SK-N-SH (cell line): ENCODE measurements at regions not wholly inside any gene's neighbourhood (a gene's known extent, or its start where the extent isn't known, plus 50 kb on each side); places are given as distances from the start of the nearest gene placed in this dataset.

ENCODE experiments used
- CTCF ChIA-PET: fragments of 300-600, 350-600 bp; formaldehyde crosslinking; extraction: SDS; loops from one replicate; lab custom pipeline; 2021; lab: Yijun Ruan, JAX
- POLR2A ChIA-PET: fragments of 350-600 bp; sonication (Branson Sonifier 250); formaldehyde crosslinking; extraction: SDS; loops from one replicate; lab custom pipeline; 2020; ENCODE audit warnings: antibody characterized with exemption, inconsistent platforms; lab: Yijun Ruan, JAX
- DNase-seq: peaks from one replicate; pipeline ENCODE4 v3.0.0; 2012
- H2AFZ ChIP-seq: fragments of 200-600 bp; sonication (generic); 2 replicates; pipeline ENCODE4 v1.8.1; 2016; ENCODE audit warnings: antibody characterized with exemption, mild to moderate bottlenecking, low read depth
- H3F3A ChIP-seq: fragments of 200-600 bp; sonication (generic); replicated peaks from 2 replicates; pipeline ENCODE3; 2016; ENCODE audit warnings: antibody characterized with exemption, mild to moderate bottlenecking; ENCODE audit not compliant: insufficient read depth
- H3K27ac ChIP-seq, 2 experiments: fragments of 200-500 bp in 1 of 2; fragments of 200-600 bp in 1 of 2; sonication (Bioruptor generic) in 1 of 2; sonication (generic), shearing (Covaris generic) in 1 of 2; 2 replicates each; pipeline versions ENCODE4 v1.5.1 to v1.6.1; 2014 to 2016; ENCODE audit warnings: low read depth in 2 of 2, inconsistent platforms in 1 of 2, low read length in 1 of 2, mild to moderate bottlenecking in 1 of 2, mixed read lengths in 1 of 2
- H3K27me3 ChIP-seq: fragments of 200-600 bp; sonication (generic), shearing (Covaris generic); 2 replicates; pipeline ENCODE4 v1.6.1; 2016; ENCODE audit warnings: mixed run types; ENCODE audit not compliant: insufficient read depth
- H3K36me3 ChIP-seq, 2 experiments: fragments of 200-500 bp in 1 of 2; fragments of 200-600 bp in 1 of 2; sonication (Bioruptor generic) in 1 of 2; sonication (generic) in 1 of 2; replicated peaks in 1 of 2; 2 replicates each; pipeline versions ENCODE3 to v1.5.1; 2014 to 2016; ENCODE audit warnings: low read length in 1 of 2, mild to moderate bottlenecking in 1 of 2; ENCODE audit not compliant: insufficient read depth in 2 of 2, control insufficient read depth in 1 of 2
- H3K4me1 ChIP-seq, 2 experiments: fragments of 200-500 bp in 1 of 2; fragments of 200-600 bp in 1 of 2; sonication (Bioruptor generic) in 1 of 2; sonication (generic), shearing (Covaris generic) in 1 of 2; 2 replicates each; pipeline versions ENCODE4 v1.5.1 to v1.6.1; 2014 to 2016; ENCODE audit warnings: low read depth in 1 of 2, low read length in 1 of 2, mixed run types in 1 of 2; ENCODE audit not compliant: insufficient read depth in 2 of 2, control insufficient read depth in 1 of 2
- H3K4me2 ChIP-seq: fragments of 200-600 bp; sonication (generic), shearing (Covaris generic); 2 replicates; pipeline ENCODE4 v1.6.1; 2017; ENCODE audit warnings: mixed run types
- H3K4me3 ChIP-seq, 2 experiments: fragments of 200-500 bp in 1 of 2; fragments of 200-600 bp in 1 of 2; sonication (Bioruptor generic) in 1 of 2; sonication (generic), shearing (Covaris generic) in 1 of 2; 2 replicates each; pipeline versions ENCODE4 v1.5.1 to v1.8.1; 2014 to 2016; ENCODE audit warnings: low read depth in 2 of 2, inconsistent platforms in 1 of 2, low read length in 1 of 2, mild to moderate bottlenecking in 1 of 2, mixed read lengths in 1 of 2, moderate library complexity in 1 of 2
- H3K79me2 ChIP-seq: fragments of 200-600 bp; sonication (generic); 2 replicates; pipeline ENCODE4 v1.8.1; 2017; ENCODE audit warnings: mild to moderate bottlenecking; ENCODE audit not compliant: insufficient read depth
- H3K9ac ChIP-seq: fragments of 200-600 bp; sonication (generic); 2 replicates; pipeline ENCODE4 v1.6.1; 2017; ENCODE audit warnings: mixed run types
- H3K9me2 ChIP-seq: fragments of 200-600 bp; sonication (generic); 2 replicates; pipeline ENCODE4 v1.6.1; 2017; ENCODE audit warnings: mixed run types
- H3K9me3 ChIP-seq: fragments of 200-600 bp; sonication (generic); 2 replicates; pipeline ENCODE4 v1.6.1; 2017; ENCODE audit warnings: mixed run types, mild to moderate bottlenecking, moderate library complexity
- H4K20me1 ChIP-seq: fragments of 200-600 bp; sonication (generic); 2 replicates; pipeline ENCODE4 v1.6.1; 2017; ENCODE audit warnings: mild to moderate bottlenecking, mixed run types; ENCODE audit not compliant: insufficient read depth
- CHD2 ChIP-seq: fragments of 150-350 bp; IDR thresholded peaks from 2 replicates; pipeline ENCODE4 v1.6.1; 2018; ENCODE audit warnings: low read length; ENCODE audit not compliant: partially characterized antibody
- EP300 ChIP-seq, 2 experiments: IDR thresholded peaks; 2 replicates each; pipeline versions ENCODE4 v1.4.0 to v1.6.1; 2012; ENCODE audit warnings: borderline replicate concordance in 1 of 2, low read depth in 1 of 2, low read length in 1 of 2
- FOXJ3 ChIP-seq: sonication (generic); formaldehyde crosslinking; IDR thresholded peaks from 2 replicates; pipeline ENCODE4 v1.5.1; 2020; ENCODE audit warnings: mild to moderate bottlenecking, missing genetic modification reagents
- GABPA ChIP-seq: IDR thresholded peaks from 2 replicates; pipeline ENCODE4 v1.4.0; 2012; ENCODE audit warnings: low read depth, mild to moderate bottlenecking
- JUND ChIP-seq: IDR thresholded peaks from 2 replicates; pipeline ENCODE4 v1.4.0; 2012
- NFIC ChIP-seq: IDR thresholded peaks from 2 replicates; pipeline ENCODE4 v1.4.0; 2012; ENCODE audit warnings: borderline replicate concordance
- POLR2AphosphoS5 ChIP-seq: IDR thresholded peaks from 2 replicates; pipeline ENCODE4 v1.6.1; 2012; ENCODE audit warnings: low read depth, low read length
- RAD21 ChIP-seq: IDR thresholded peaks from 2 replicates; pipeline ENCODE4 v1.6.1; 2012; ENCODE audit warnings: mild to moderate bottlenecking, low read length
- RFX5 ChIP-seq: IDR thresholded peaks from 2 replicates; pipeline ENCODE4 v1.6.1; 2012; ENCODE audit warnings: mild to moderate bottlenecking, improper control_type of control experiment, low read length
- SIN3A ChIP-seq: IDR thresholded peaks from 2 replicates; pipeline ENCODE4 v1.6.1; 2012; ENCODE audit warnings: low read depth, mild to moderate bottlenecking, low read length, moderate library complexity, borderline replicate concordance
- SMC3 ChIP-seq: IDR thresholded peaks from 2 replicates; pipeline ENCODE4 v1.6.1; 2012; ENCODE audit warnings: low read depth, low read length, improper control_type of control experiment
- TAF1 ChIP-seq: IDR thresholded peaks from 2 replicates; pipeline ENCODE4 v1.6.1; 2012; ENCODE audit warnings: low read depth, mild to moderate bottlenecking, low read length, moderate library complexity, borderline replicate concordance
- TEAD4 ChIP-seq: IDR thresholded peaks from 2 replicates; pipeline ENCODE4 v1.4.0; 2012; ENCODE audit warnings: mild to moderate bottlenecking, borderline replicate concordance; ENCODE audit not compliant: insufficient read depth
- YY1 ChIP-seq: IDR thresholded peaks from 2 replicates; pipeline ENCODE4 v1.4.0; 2012; ENCODE audit warnings: low read depth, mild to moderate bottlenecking
- WGBS: methylation state at CpG from one replicate; pipeline ENCODE4 v1.1.6; 2017; ENCODE audit warnings: low lambda C conversion rate; 5-methylcytosine and 5-hydroxymethylcytosine counted together
- TF ChIP-seq, protein P1 (sequence below): IDR thresholded peaks from 2 replicates; pipeline ENCODE4 v1.4.0; 2012; ENCODE audit warnings: low read depth
- TF ChIP-seq, protein P2 (sequence below): IDR thresholded peaks from 2 replicates; pipeline ENCODE4 v1.4.0; 2012; ENCODE audit warnings: low read depth, borderline replicate concordance
- TF ChIP-seq, protein P3 (sequence below): fragments of 150-350 bp; IDR thresholded peaks from 2 replicates; pipeline ENCODE4 v1.6.1; 2017; ENCODE audit warnings: antibody characterized with exemption, low read length, low read depth, borderline replicate concordance
- TF ChIP-seq, protein P4 (sequence below): fragments of 200-600 bp; sonication (generic); IDR thresholded peaks from 2 replicates; pipeline ENCODE4 v1.6.1; 2017; ENCODE audit warnings: antibody characterized with exemption, mild to moderate bottlenecking, moderate library complexity
- TF ChIP-seq, protein P5 (sequence below): IDR thresholded peaks from 2 replicates; pipeline ENCODE4; 2012
- TF ChIP-seq, protein P6 (sequence below): IDR thresholded peaks from 2 replicates; pipeline ENCODE4 v1.6.1; 2012; ENCODE audit warnings: mild to moderate bottlenecking, low read depth, low read length, moderate library complexity

DNA sequence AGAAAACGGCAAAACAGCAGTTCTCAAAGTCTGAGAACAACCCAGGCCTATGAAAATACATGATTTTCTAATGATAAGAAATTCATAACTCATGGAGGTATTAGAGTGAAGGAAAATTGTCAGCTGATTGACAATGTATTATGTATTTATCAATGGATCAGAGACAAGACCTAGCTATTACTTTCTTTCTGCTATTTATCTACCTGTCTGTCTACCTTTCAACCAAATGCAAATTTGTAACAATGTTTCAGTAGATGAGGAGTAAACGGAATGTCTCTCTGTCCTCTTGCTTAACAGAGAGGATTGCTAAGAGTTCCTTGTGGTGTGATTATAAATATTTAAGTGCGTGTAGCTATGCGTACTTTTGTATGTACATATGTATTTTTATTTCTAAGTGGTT, 568.7 kb upstream of the RGS18 start (continued):
- TF ChIP-seq POLR2AphosphoS5: no peak
- TF ChIP-seq JUND: no peak
- TF ChIP-seq, all 33 proteins: peak for 0

DNA sequence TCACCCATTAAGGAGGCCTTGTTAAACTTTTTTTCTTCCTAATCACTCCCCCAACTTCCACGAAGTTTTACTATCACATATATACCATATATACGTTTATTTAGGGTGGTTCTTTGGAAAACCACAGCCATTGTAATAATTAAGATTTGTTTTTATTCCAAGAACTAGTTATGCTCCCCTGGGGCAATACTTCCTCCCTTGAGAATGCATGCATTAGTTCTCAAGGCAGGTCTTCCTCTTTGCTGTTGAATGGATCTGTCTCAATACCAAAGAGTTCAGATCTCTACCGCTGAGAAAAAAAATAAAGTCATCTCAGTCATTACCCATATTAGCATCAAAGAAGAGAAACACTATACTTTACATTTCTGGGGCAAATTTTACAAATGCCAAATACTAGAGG, 567.7 kb upstream of the RGS18 start:
- Histone ChIP-seq H2AFZ (no peak overlapping the region), H3K27me3 (no peaks in the 10 kb centered on the region), H3K79me2 (no peaks in the 10 kb centered on the region), H3K9me2 (no peaks in the 10 kb centered on the region), H3K4me1 (no peaks in the 10 kb centered on the region), H3K27ac (no peak overlapping the region), H4K20me1 (no peaks in the 10 kb centered on the region), H3K4me2 (no peak overlapping the region), H3K4me3 (no peak overlapping the region), H3K36me3 (no peaks in the 10 kb centered on the region), H3K9ac (no peak overlapping the region)
- 3% methylated on average over 3 of the region's 3 CpGs for WGBS
- no peak for DNase-seq
- TF ChIP-seq TEAD4 (no peak), GABPA (no peak), POLR2AphosphoS5 (no peak), SIN3A (no peak), NFIC (no peak), YY1 (no peak), CHD2 (no peak), SMC3 (no peak), FOXJ3 (CRISPR knock-in tag) (no peak), EP300 (IDR thresholded peaks at IDR 0.05; ENCODE audit: borderline replicate concordance in 1 of 2, low read depth in 1 of 2, low read length in 1 of 2) (no peak), TAF1 (no peak), RFX5 (no peak), RAD21 (no peak)
- TF ChIP-seq, protein P1, sequence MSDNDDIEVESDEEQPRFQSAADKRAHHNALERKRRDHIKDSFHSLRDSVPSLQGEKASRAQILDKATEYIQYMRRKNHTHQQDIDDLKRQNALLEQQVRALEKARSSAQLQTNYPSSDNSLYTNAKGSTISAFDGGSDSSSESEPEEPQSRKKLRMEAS: no peak
- TF ChIP-seq, protein P2, sequence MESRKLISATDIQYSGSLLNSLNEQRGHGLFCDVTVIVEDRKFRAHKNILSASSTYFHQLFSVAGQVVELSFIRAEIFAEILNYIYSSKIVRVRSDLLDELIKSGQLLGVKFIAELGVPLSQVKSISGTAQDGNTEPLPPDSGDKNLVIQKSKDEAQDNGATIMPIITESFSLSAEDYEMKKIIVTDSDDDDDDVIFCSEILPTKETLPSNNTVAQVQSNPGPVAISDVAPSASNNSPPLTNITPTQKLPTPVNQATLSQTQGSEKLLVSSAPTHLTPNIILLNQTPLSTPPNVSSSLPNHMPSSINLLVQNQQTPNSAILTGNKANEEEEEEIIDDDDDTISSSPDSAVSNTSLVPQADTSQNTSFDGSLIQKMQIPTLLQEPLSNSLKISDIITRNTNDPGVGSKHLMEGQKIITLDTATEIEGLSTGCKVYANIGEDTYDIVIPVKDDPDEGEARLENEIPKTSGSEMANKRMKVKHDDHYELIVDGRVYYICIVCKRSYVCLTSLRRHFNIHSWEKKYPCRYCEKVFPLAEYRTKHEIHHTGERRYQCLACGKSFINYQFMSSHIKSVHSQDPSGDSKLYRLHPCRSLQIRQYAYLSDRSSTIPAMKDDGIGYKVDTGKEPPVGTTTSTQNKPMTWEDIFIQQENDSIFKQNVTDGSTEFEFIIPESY: no peak
- TF ChIP-seq, protein P3, sequence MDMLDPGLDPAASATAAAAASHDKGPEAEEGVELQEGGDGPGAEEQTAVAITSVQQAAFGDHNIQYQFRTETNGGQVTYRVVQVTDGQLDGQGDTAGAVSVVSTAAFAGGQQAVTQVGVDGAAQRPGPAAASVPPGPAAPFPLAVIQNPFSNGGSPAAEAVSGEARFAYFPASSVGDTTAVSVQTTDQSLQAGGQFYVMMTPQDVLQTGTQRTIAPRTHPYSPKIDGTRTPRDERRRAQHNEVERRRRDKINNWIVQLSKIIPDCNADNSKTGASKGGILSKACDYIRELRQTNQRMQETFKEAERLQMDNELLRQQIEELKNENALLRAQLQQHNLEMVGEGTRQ: no peak
- TF ChIP-seq, protein P4, sequence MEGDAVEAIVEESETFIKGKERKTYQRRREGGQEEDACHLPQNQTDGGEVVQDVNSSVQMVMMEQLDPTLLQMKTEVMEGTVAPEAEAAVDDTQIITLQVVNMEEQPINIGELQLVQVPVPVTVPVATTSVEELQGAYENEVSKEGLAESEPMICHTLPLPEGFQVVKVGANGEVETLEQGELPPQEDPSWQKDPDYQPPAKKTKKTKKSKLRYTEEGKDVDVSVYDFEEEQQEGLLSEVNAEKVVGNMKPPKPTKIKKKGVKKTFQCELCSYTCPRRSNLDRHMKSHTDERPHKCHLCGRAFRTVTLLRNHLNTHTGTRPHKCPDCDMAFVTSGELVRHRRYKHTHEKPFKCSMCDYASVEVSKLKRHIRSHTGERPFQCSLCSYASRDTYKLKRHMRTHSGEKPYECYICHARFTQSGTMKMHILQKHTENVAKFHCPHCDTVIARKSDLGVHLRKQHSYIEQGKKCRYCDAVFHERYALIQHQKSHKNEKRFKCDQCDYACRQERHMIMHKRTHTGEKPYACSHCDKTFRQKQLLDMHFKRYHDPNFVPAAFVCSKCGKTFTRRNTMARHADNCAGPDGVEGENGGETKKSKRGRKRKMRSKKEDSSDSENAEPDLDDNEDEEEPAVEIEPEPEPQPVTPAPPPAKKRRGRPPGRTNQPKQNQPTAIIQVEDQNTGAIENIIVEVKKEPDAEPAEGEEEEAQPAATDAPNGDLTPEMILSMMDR: no peak
- TF ChIP-seq, protein P5, sequence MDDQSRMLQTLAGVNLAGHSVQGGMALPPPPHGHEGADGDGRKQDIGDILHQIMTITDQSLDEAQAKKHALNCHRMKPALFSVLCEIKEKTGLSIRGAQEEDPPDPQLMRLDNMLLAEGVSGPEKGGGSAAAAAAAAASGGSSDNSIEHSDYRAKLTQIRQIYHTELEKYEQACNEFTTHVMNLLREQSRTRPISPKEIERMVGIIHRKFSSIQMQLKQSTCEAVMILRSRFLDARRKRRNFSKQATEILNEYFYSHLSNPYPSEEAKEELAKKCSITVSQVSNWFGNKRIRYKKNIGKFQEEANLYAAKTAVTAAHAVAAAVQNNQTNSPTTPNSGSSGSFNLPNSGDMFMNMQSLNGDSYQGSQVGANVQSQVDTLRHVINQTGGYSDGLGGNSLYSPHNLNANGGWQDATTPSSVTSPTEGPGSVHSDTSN: no peak
- TF ChIP-seq, protein P6, sequence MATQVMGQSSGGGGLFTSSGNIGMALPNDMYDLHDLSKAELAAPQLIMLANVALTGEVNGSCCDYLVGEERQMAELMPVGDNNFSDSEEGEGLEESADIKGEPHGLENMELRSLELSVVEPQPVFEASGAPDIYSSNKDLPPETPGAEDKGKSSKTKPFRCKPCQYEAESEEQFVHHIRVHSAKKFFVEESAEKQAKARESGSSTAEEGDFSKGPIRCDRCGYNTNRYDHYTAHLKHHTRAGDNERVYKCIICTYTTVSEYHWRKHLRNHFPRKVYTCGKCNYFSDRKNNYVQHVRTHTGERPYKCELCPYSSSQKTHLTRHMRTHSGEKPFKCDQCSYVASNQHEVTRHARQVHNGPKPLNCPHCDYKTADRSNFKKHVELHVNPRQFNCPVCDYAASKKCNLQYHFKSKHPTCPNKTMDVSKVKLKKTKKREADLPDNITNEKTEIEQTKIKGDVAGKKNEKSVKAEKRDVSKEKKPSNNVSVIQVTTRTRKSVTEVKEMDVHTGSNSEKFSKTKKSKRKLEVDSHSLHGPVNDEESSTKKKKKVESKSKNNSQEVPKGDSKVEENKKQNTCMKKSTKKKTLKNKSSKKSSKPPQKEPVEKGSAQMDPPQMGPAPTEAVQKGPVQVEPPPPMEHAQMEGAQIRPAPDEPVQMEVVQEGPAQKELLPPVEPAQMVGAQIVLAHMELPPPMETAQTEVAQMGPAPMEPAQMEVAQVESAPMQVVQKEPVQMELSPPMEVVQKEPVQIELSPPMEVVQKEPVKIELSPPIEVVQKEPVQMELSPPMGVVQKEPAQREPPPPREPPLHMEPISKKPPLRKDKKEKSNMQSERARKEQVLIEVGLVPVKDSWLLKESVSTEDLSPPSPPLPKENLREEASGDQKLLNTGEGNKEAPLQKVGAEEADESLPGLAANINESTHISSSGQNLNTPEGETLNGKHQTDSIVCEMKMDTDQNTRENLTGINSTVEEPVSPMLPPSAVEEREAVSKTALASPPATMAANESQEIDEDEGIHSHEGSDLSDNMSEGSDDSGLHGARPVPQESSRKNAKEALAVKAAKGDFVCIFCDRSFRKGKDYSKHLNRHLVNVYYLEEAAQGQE: no peak
- TF ChIP-seq, all 33 proteins: peak for 0
- Histone ChIP-seq H3K9me3 (no peaks in the 10 kb centered on the region), H3F3A (no peaks in the 10 kb centered on the region)
- ChIA-PET POLR2A (no interaction called here), CTCF (no interaction called here)
